GM12874 (cell line): ENCODE measurements at regions not wholly inside any gene's neighbourhood (a gene's known extent, or its start where the extent isn't known, plus 50 kb on each side); places are given as distances from the start of the nearest gene placed in this dataset.

Experiments used
- CTCF ChIP-seq: IDR thresholded peaks from 2 replicates; pipeline ENCODE4 v1.5.1; 2011; ENCODE audit warnings: low read depth, mild to moderate bottlenecking, control low read depth, low read length, moderate library complexity; ENCODE audit not compliant: insufficient read depth

DNA sequence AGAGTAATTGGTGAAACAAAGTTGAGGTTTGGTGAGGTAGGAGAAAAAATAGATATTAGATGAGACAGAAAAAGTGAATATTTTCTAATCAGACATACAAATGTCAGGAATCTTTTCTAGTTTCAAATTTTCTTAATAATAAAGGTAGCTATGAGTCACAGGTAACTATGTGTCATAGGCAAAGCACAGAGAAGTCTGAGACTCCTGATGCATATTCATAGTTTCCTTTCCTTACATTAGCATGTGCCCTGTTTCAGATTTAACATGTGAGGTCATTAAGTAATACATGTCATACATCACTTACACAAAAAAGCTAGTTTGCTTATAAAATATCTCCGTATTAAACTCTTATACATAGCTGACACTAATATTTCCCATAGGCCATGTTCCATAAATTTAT is 1141.3 kb upstream of the PCDH20 start:
- TF ChIP-seq CTCF, result no peak

GRCh38 chr13:62551588-62551987 is 1135.9 kb upstream of the PCDH20 start:
- no peak for TF ChIP-seq CTCF

DNA sequence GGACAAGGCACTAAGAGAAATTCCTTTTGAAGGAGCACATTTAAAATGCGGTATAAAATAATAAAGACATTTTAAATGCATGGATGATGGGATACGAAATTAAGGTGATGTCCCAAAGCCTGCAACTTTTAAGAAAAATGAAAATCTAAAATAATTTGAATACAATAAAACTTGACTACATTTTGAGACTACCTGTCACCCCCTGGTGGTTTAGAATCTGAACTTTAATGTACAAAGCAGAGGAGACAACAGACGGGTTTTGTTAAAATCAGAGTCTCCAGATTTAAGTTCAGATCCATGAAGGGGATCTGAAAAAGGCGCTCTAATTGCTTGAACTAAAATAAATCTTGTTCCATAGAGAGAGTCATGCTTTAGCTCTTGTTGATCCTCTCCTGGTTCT is 1129.3 kb upstream of the PCDH20 start:
- 0 out of 2 replicates have a peak, but pooled peaks have one; percentile 8 for TF ChIP-seq CTCF

GRCh38 chr13:62537593-62537992 is 1121.9 kb upstream of the PCDH20 start:
- TF ChIP-seq CTCF, result no peak

DNA sequence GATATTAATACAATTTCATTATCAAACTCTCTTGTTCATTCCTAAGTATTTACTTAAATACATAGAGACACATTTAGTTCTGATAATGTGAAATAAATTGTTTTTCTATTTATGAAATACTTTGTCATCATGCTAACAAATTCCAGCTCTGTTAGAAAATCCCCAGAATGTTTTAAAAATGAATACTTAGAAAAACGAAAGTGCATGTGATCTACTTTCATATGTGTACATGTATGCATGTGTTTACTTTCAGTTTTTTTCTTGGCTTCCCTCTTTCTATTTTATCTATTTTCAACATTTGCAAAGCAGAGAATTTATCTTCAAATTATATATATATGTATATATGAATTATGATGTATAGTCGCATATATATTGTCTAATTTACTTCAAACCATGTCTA is 1110.0 kb upstream of the PCDH20 start:
- no peak for TF ChIP-seq CTCF

- no peak for TF ChIP-seq CTCF
Measured at GRCh38 chr13:62524498-62524897, 1108.8 kb upstream of the PCDH20 start.

GRCh38 chr13:62524061-62524460 is 1108.4 kb upstream of the PCDH20 start:
- TF ChIP-seq CTCF, result no peak
